H1 (cell line): ENCODE measurements at regions not wholly inside any gene's neighbourhood (a gene's known extent, or its start where the extent isn't known, plus 50 kb on each side); places are given as distances from the start of the nearest gene placed in this dataset.

Experiments used
- CTCF ChIA-PET: fragments of 300-600 bp; sonication (Branson Sonifier 250); formaldehyde crosslinking; loops from one replicate; lab custom pipeline; 2021; ENCODE audit not compliant: partially characterized antibody; lab: Charles Lee
- POLR2A ChIA-PET: fragments of 300-600 bp; sonication (Branson Sonifier 250); formaldehyde crosslinking; loops from one replicate; lab custom pipeline; 2021; ENCODE audit warnings: inconsistent platforms; ENCODE audit not compliant: partially characterized antibody; lab: Charles Lee
- DNase-seq, 2 experiments: peaks; one replicate each; pipeline versions ENCODE4 v3.0.0 to v3.0.0-alpha.2; 2010 to 2022; ENCODE audit warnings: low spot score in 2 of 2, low read depth in 1 of 2, mixed read lengths in 1 of 2
- FAIRE-seq: peaks from 2 replicates; lab custom pipeline; 2011; peaks lifted over from hg19 to GRCh38; lab: Jason Lieb, UNC
- H2AFZ ChIP-seq: 2 replicates; pipeline ENCODE4 v1.8.1; 2012; ENCODE audit warnings: low read length, inconsistent platforms
- H2AK5ac ChIP-seq: 2 replicates; pipeline ENCODE4 v1.6.1; 2013; ENCODE audit warnings: low read depth, low read length
- H2BK120ac ChIP-seq: replicated peaks from 2 replicates; pipeline ENCODE3; 2013; ENCODE audit warnings: low read depth, low read length, inconsistent platforms
- H2BK12ac ChIP-seq: 2 replicates; pipeline ENCODE4 v1.6.1; 2013; ENCODE audit warnings: low read depth, low read length
- H2BK15ac ChIP-seq: 2 replicates; pipeline ENCODE4 v1.6.1; 2013; ENCODE audit warnings: low read length
- H2BK20ac ChIP-seq: 2 replicates; pipeline ENCODE4 v1.6.1; 2013; ENCODE audit warnings: low read length
- H2BK5ac ChIP-seq: 2 replicates; pipeline ENCODE4 v1.6.1; 2013; ENCODE audit warnings: low read depth, low read length
- H3K14ac ChIP-seq: 2 replicates; pipeline ENCODE4 v1.6.1; 2013; ENCODE audit warnings: inconsistent platforms; ENCODE audit not compliant: insufficient read length
- H3K18ac ChIP-seq: 2 replicates; pipeline ENCODE4 v1.6.1; 2013; ENCODE audit warnings: low read length; ENCODE audit errors: extremely low read depth
- H3K23ac ChIP-seq: 2 replicates; pipeline ENCODE4 v1.6.1; 2013; ENCODE audit warnings: inconsistent platforms; ENCODE audit not compliant: insufficient read length
- H3K23me2 ChIP-seq: 2 replicates; pipeline ENCODE4 v1.6.1; 2013; ENCODE audit warnings: low read depth, low read length
- H3K27ac ChIP-seq: 2 replicates; pipeline ENCODE4 v1.6.1; 2011; ENCODE audit warnings: low read depth, low read length, inconsistent platforms
- H3K27me3 ChIP-seq, 4 experiments: replicated peaks in 1 of 4; 1 replicate in 1 of 4; 2 replicates in 3 of 4; pipeline versions ENCODE4 v1.6.1 to v1.8.1; 2011 to 2013; ENCODE audit warnings: low read length in 3 of 4, mild to moderate bottlenecking in 3 of 4, inconsistent platforms in 2 of 4, mixed read lengths in 2 of 4, moderate library complexity in 1 of 4; ENCODE audit not compliant: control insufficient read depth in 3 of 4, insufficient read depth in 3 of 4; ENCODE audit errors: extremely low read depth in 1 of 4
- H3K36me3 ChIP-seq, 4 experiments: 2 replicates each; pipeline versions ENCODE4 v1.6.1 to v1.8.1; 2011 to 2013; ENCODE audit warnings: mild to moderate bottlenecking in 4 of 4, low read length in 3 of 4, moderate library complexity in 2 of 4, control low read depth in 1 of 4, inconsistent platforms in 1 of 4; ENCODE audit not compliant: insufficient read depth in 4 of 4, control insufficient read depth in 2 of 4
- H3K4ac ChIP-seq: replicated peaks from 2 replicates; pipeline ENCODE3; 2013; ENCODE audit warnings: low read length, low read depth, mixed read lengths, inconsistent platforms; ENCODE audit not compliant: insufficient read length
- H3K4me1 ChIP-seq, 4 experiments: replicated peaks in 1 of 4; 1 replicate in 1 of 4; 2 replicates in 3 of 4; pipeline versions ENCODE4 v1.6.1 to v1.8.1; 2011 to 2013; ENCODE audit warnings: low read length in 3 of 4, inconsistent platforms in 2 of 4, mixed read lengths in 1 of 4; ENCODE audit not compliant: insufficient read depth in 4 of 4, control insufficient read depth in 3 of 4
- H3K4me2 ChIP-seq, 2 experiments: 2 replicates each; pipeline versions ENCODE4 v1.6.1 to v1.8.1; 2011 to 2013; ENCODE audit warnings: low read depth in 2 of 2, low read length in 2 of 2, control low read depth in 1 of 2, inconsistent platforms in 1 of 2, mild to moderate bottlenecking in 1 of 2; ENCODE audit not compliant: insufficient read depth in 1 of 2
- H3K4me3 ChIP-seq, 4 experiments: fragments of 200-600, 300-600 bp in 1 of 4; sonication (generic), shearing (Covaris generic), sonication (Bioruptor Twin) in 1 of 4; 2 replicates each; pipeline versions ENCODE4 v1.5.1 to v1.8.1; 2011 to 2016; ENCODE audit warnings: low read length in 4 of 4, low read depth in 3 of 4, control low read depth in 2 of 4, inconsistent platforms in 2 of 4, mild to moderate bottlenecking in 2 of 4, mixed read lengths in 1 of 4, moderate library complexity in 1 of 4; ENCODE audit not compliant: insufficient read depth in 2 of 4; ENCODE audit errors: extremely low read depth in 1 of 4
- H3K56ac ChIP-seq: replicated peaks from 2 replicates; pipeline ENCODE3; 2013; ENCODE audit warnings: low read depth, mild to moderate bottlenecking, mixed read lengths, low read length, inconsistent platforms; ENCODE audit not compliant: insufficient read length
- H3K79me1 ChIP-seq: 2 replicates; pipeline ENCODE4 v1.6.1; 2013; ENCODE audit warnings: low read depth, low read length, control low read depth
- H3K79me2 ChIP-seq, 2 experiments: 2 replicates each; pipeline versions ENCODE4 v1.6.1 to v1.8.1; 2012 to 2013; ENCODE audit warnings: low read length in 2 of 2, mild to moderate bottlenecking in 2 of 2, inconsistent platforms in 1 of 2; ENCODE audit not compliant: insufficient read depth in 2 of 2, control insufficient read depth in 1 of 2
- H3K9ac ChIP-seq, 4 experiments: replicated peaks in 1 of 4; 1 replicate in 1 of 4; 2 replicates in 3 of 4; pipeline versions ENCODE4 v1.6.1 to v1.8.1; 2011 to 2013; ENCODE audit warnings: low read depth in 3 of 4, low read length in 3 of 4, control low read depth in 2 of 4, mild to moderate bottlenecking in 2 of 4, moderate library complexity in 2 of 4, inconsistent platforms in 1 of 4; ENCODE audit errors: extremely low read depth in 1 of 4
- H3K9me3 ChIP-seq, 2 experiments: 2 replicates each; pipeline versions ENCODE4 v1.6.1 to v1.8.1; 2012 to 2013; ENCODE audit warnings: mild to moderate bottlenecking in 2 of 2, moderate library complexity in 2 of 2, control low read depth in 1 of 2, inconsistent platforms in 1 of 2, low read depth in 1 of 2, low read length in 1 of 2, mixed read lengths in 1 of 2; ENCODE audit not compliant: insufficient read depth in 2 of 2
- H4K20me1 ChIP-seq, 2 experiments: replicated peaks in 1 of 2; 2 replicates each; pipeline versions ENCODE3 to v1.8.1; 2011 to 2013; ENCODE audit warnings: inconsistent platforms in 2 of 2, low read length in 2 of 2, mild to moderate bottlenecking in 1 of 2; ENCODE audit not compliant: insufficient read depth in 2 of 2, control insufficient read depth in 1 of 2
- H4K5ac ChIP-seq: 2 replicates; pipeline ENCODE4 v1.6.1; 2013; ENCODE audit warnings: low read length, low read depth, mixed read lengths, inconsistent platforms; ENCODE audit not compliant: insufficient read length
- H4K8ac ChIP-seq: 2 replicates; pipeline ENCODE4 v1.8.0; 2013; ENCODE audit warnings: mild to moderate bottlenecking, moderate library complexity, low read length, inconsistent platforms; ENCODE audit not compliant: insufficient read depth; ENCODE audit errors: extremely low read depth
- H4K91ac ChIP-seq: replicated peaks from 2 replicates; pipeline ENCODE3; 2013; ENCODE audit warnings: low read length, mixed read lengths, inconsistent platforms; ENCODE audit not compliant: insufficient read length
- BCL11A ChIP-seq, 2 experiments: IDR thresholded peaks; one replicate each; pipeline ENCODE4 v1.6.1; 2011; ENCODE audit warnings: low read depth in 2 of 2, low read length in 2 of 2, mild to moderate bottlenecking in 2 of 2
- CBX8 ChIP-seq: fragments of 300-800, 300-1000 bp; sonication (generic); IDR thresholded peaks from 2 replicates; pipeline ENCODE4 v1.7.1; 2016; ENCODE audit warnings: low read depth, low read length, borderline replicate concordance
- CTBP2 ChIP-seq: IDR thresholded peaks from 2 replicates; pipeline ENCODE4 v1.7.0; 2011; ENCODE audit warnings: borderline replicate concordance, mild to moderate bottlenecking, moderate library complexity, mixed read lengths, low read length; ENCODE audit not compliant: insufficient read depth, insufficient read length
- EGR1 ChIP-seq: IDR thresholded peaks from 2 replicates; pipeline ENCODE4 v1.6.1; 2011; ENCODE audit warnings: low read depth, low read length, borderline replicate concordance
- KDM1A ChIP-seq: fragments of 200-600, 300-600 bp; sonication (generic); IDR thresholded peaks from 2 replicates; pipeline ENCODE4 v1.7.1; 2016; ENCODE audit warnings: mild to moderate bottlenecking, low read length, borderline replicate concordance
- KDM5A ChIP-seq: fragments of 200-600 bp; IDR thresholded peaks from 2 replicates; pipeline ENCODE4 v1.7.1; 2012; ENCODE audit warnings: mild to moderate bottlenecking, low read length, inconsistent platforms, mixed read lengths
- MAFK ChIP-seq: IDR thresholded peaks from 2 replicates; pipeline ENCODE4 v1.6.1; 2012; ENCODE audit warnings: low read depth, mild to moderate bottlenecking, improper control_type of control experiment, low read length
- NANOG ChIP-seq: IDR thresholded peaks from 2 replicates; pipeline ENCODE4 v1.6.1; 2011; ENCODE audit warnings: low read length, low read depth, mild to moderate bottlenecking, inconsistent platforms; ENCODE audit not compliant: insufficient read depth, poor library complexity, severe bottlenecking
- POLR2A ChIP-seq, 2 experiments: IDR thresholded peaks; 1 replicate in 1 of 2; 2 replicates in 1 of 2; pipeline ENCODE4 v1.6.1; 2011; ENCODE audit warnings: low read depth in 2 of 2, low read length in 2 of 2, mild to moderate bottlenecking in 2 of 2; ENCODE audit errors: control extremely low read depth in 1 of 2
- RAD21 ChIP-seq, 2 experiments: IDR thresholded peaks in 1 of 2; conservative IDR thresholded peaks in 1 of 2; 2 replicates each; pipeline ENCODE4 v1.6.1; 2011; ENCODE audit warnings: low read depth in 2 of 2, low read length in 2 of 2, improper control_type of control experiment in 1 of 2, inconsistent platforms in 1 of 2, mild to moderate bottlenecking in 1 of 2, moderate library complexity in 1 of 2
- RNF2 ChIP-seq: fragments of 200-900, 300-1000 bp; sonication (generic); IDR thresholded peaks from 2 replicates; pipeline ENCODE4 v1.7.1; 2016; ENCODE audit warnings: borderline replicate concordance, low read depth, mild to moderate bottlenecking, antibody characterized with exemption, low read length; ENCODE audit not compliant: poor library complexity, severe bottlenecking; ENCODE audit errors: missing control alignments
- YY1 ChIP-seq: IDR thresholded peaks from 2 replicates; pipeline ENCODE4 v1.6.1; 2011; ENCODE audit warnings: low read depth, mild to moderate bottlenecking, low read length
- WGBS, 2 experiments: shearing (Covaris generic) in 1 of 2; methylation state at CpG; one replicate each; pipeline versions ENCODE4 v1.1.6 to v1.1.7; 2013 to 2015; ENCODE audit warnings: low lambda C conversion rate in 2 of 2, mixed read lengths in 2 of 2, inconsistent platforms in 1 of 2, low coverage in 1 of 2, missing lambda C conversion rate in 1 of 2; ENCODE audit not compliant: insufficient replicate concordance in 2 of 2, insufficient coverage in 1 of 2, insufficient read length in 1 of 2; ENCODE audit errors: extremely low coverage in 1 of 2, missing lambda C conversion rate in 1 of 2; 5-methylcytosine and 5-hydroxymethylcytosine counted together
- TF ChIP-seq, protein P1 (sequence below): IDR thresholded peaks from 2 replicates; pipeline ENCODE4 v1.6.1; 2011; ENCODE audit warnings: low read length, improper control_type of control experiment

DNA sequence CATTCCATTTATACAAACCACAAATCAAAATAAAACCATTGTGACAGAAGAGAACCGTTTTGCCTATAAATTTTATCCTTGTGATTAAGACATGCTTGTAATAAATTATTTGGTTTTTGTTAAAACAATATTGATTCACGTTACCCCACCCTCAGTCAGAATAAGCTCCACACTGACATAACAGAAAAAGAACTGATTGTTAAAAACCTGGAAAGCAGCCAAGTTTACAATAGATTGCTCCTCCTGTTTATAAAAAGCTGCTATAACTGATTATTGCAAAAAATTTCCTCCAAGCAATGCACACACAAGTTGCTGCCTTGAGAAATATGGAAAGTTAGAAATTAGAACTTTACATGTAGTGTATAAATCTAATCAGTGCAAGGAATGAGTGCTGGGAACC lies 263.5 kb downstream of the SETD4 start:
- Histone ChIP-seq H3K4me3 (no peak overlapping the region), H2BK5ac (no peak overlapping the region), H3K27ac (no peak overlapping the region), H3K79me2 (no peaks in the 10 kb centered on the region), H3K9me3 (peaks cover 0 to 7% of the 10 kb centered on the region in 2 experiments; a peak in 2 of 4 replicates), H3K4ac (no peak overlapping the region), H4K20me1 (no peaks in the 10 kb centered on the region), H3K79me1 (no peaks in the 10 kb centered on the region), H2BK20ac (no peak overlapping the region), H3K18ac (no peak overlapping the region), H3K4me2 (no peak overlapping the region), H2BK15ac (no peak overlapping the region), H3K36me3 (no peaks in the 10 kb centered on the region), H3K9ac (no peak overlapping the region), H2BK120ac (no peak overlapping the region), H2AFZ (no peak overlapping the region), H2BK12ac (no peak overlapping the region), H3K23me2 (no peaks in the 10 kb centered on the region), H3K56ac (no peak overlapping the region), H4K5ac (no peak overlapping the region), H2AK5ac (no peak overlapping the region), H3K23ac (no peak overlapping the region), H4K91ac (no peak overlapping the region), H3K27me3 (no peaks in the 10 kb centered on the region), H3K14ac (no peak overlapping the region), H3K4me1 (0 out of 7 replicates have a peak, but pooled peaks cover 0 to 2% (median 0%) of the 10 kb centered on the region in 4 experiments), H4K8ac (no peak overlapping the region)
- FAIRE-seq (no peak), DNase-seq (no peak)
- POLR2A ChIA-PET = no interaction called here
- CTCF ChIA-PET = no interaction called here
- 87% methylated on average over 2 of the region's 2 CpGs; no CpG with 5 or more reads in 1 of the 2 experiments for WGBS, 2 experiments
- TF ChIP-seq RNF2 (no peak), CTBP2 (no peak), YY1 (no peak), CBX8 (no peak), NANOG (no peak), POLR2A (IDR thresholded peaks at IDR 0.05; ENCODE audit: control extremely low read depth in 1 of 2, low read depth in 2 of 2, low read length in 2 of 2) (no peak), MAFK (no peak), EGR1 (no peak), BCL11A (IDR thresholded peaks at IDR 0.05; ENCODE audit: low read depth in 2 of 2, low read length in 2 of 2) (no peak), RAD21 (IDR thresholded peaks at IDR 0.05 in 1 of 2, conservative IDR thresholded peaks at IDR 0.05 in 1 of 2; ENCODE audit: low read depth in 2 of 2, low read length in 2 of 2) (no peak), KDM1A (no peak), KDM5A (no peak)
- TF ChIP-seq, protein P1, sequence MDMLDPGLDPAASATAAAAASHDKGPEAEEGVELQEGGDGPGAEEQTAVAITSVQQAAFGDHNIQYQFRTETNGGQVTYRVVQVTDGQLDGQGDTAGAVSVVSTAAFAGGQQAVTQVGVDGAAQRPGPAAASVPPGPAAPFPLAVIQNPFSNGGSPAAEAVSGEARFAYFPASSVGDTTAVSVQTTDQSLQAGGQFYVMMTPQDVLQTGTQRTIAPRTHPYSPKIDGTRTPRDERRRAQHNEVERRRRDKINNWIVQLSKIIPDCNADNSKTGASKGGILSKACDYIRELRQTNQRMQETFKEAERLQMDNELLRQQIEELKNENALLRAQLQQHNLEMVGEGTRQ = no peak
